Femur (tissue), 1 donor: ENCODE measurements at regions not wholly inside any gene's neighbourhood (a gene's known extent, or its start where the extent isn't known, plus 50 kb on each side); places are given as distances from the start of the nearest gene placed in this dataset.

Source experiments
- DNase-seq: peaks from one replicate; pipeline ENCODE4 v3.0.0-alpha.2; 2017

DNA sequence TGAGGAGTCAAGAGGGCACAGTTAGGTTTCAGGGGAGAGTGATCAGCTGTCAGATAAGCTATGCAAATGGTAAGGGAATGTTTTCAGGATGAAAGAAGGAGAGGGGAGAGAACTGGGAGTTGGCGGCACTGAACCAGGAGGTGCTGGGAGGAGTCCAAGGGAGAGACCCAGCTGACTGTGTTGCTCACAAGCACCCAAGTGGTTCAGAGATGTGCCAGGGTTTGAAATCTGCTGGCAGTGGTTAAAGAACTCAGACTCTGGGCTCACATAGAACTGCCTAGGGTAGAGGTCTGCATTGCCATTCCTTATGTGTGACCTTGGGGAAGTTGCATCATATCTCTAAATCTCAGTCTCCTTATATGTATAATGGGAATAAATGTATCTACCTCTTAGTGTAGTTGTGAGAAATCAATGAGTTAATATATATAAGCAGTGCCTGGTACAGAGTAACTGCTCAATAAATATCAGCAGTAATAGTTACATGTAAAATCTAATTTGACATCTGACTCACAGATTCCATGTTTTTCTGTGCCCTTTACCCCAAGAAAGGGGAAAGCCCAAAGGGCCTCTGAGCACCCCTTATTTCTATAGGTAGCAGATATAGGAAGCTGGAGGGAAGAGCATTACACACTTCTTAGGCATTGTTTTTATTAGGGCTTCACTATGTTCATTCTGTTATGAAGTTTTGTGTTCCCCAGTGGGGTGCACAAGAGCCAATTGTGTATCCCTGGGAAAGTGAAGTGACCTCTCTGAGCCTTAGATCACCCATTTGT lies 66.9 kb upstream of the SESN3 start:
- no peak for DNase-seq

DNA sequence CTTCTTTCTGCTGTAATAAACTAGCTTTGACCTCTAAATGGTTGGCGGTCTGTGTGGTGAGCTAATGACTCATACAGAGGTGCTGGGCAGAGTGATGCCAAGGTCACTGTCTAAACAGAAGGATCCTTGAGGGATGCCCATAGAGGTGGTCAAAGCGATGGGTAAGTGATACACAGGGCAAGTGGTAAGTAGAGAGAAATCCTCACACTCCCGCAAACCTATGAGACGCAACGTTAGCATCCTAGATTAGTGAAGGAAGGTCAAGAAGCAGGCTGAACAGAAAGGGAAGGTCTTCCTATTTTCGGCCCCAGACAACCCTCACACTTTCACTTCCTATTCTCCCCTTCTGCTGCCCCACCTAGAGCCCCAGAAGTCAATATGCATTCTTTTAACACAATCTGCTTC lies 65.6 kb upstream of the SESN3 start:
- DNase-seq = no peak

DNA sequence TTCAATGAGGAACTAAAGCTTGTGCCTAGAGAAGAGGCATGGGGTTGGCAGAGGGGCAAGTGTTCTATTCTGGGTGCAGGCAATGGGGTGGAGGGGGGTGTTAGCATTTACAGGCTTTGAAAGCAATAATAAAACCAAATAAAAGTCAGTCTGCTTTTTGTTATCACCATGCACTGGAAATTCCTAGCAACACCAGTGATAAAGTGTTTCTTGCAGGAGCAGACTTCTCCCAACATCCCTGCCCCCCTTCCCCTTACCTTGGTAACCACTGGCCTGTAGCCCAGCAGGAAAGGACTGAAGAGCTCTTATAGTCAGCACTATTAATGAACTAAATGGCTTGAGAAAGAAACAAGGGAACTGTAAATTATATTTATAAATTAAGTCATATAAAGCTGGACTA lies 65.2 kb upstream of the SESN3 start:
- DNase-seq = no peak

DNA sequence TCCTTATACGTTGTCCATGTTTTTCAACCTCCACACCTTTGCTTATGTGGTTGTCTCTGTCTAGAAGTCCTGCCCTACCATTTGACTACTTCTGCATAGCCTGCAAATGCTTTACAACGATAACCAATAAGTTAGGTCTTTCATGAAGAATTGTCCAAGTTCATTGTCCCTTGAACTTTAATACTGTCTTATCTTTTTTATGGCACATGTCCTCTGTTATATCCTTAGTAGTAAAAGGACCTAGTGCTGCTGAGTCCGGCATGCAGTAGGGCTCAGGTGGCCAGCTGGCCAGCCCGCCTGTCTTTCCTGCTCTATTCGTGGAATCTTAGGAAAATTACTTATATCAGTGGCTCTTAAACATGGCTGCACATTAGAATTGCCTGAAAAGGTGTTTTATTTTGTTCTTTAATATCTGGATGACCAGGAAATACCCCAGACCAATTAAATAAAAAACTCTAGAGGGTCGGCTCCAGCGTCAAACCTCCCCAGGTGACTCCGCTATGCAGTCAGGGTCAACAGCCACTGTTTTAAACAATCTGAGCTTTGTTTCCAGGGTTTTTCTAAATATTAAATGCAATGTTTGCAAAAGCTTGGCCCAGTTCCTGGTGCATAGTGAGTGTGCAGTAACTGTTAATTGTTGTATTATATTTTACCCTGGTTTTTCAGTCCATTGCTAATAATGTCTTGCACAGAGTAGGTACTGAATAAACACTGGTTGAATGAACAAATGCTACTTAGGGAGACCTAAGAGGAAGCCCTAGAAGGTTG lies 64.6 kb upstream of the SESN3 start:
- DNase-seq = no peak

DNA sequence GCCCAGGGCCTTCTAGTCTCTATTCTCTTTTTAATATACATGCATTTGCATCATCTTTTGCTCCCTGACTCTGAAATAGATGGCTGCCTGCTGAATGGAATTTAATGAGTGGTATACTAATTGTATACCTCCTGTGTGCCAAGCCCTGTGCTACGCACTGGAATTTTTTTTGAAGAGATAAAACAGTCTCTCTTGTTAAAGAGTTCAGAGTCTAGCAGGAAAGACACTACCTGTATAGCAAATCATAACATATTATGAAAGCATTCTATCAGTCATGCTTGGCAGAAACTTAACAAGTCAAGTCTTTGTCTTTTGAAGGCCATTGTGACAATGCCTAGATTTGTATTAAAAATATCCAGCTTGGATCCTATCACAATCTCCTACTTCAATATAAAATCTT lies 63.7 kb upstream of the SESN3 start:
- DNase-seq = no peak

DNA sequence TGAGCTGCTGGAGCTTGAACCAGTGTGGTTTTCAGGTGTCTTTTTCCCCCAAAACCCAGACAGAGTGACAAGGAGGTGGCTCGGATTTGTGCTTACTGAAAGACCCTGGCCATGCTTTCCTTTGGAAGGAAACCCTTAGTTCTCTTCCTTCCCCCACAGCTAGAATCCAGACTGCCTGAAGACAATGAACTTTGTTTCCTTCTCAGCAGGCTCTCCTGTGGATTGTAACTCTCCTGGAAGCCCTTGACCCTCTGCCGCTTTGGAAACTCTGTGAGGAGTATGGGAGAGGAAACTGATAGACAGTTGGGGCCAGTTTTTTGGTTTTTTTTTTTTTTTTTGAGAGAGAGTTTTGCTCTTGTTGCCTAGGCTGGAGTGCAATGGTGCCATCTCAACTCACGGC lies 62.1 kb upstream of the SESN3 start:
- DNase-seq = no peak

DNA sequence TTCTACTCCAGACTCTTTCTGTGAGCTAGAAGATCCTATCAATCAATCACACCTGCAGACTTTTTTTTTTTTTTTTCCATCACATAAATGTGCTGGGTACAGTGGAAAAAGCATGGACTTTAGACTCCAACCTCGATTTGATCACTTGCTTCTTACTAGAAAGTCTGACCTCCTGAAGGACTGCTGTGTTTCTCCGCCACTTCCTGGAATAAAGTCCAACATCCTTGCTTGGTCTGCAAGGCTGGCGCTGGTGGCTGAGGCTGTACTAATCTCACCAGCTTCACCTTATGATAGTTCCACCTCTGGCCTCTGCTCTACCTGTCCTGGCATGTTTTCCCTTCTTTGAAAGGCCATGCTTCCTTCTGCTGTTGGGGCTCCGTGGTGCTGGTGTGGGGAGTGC lies 60.9 kb upstream of the SESN3 start:
- DNase-seq = no peak

DNA sequence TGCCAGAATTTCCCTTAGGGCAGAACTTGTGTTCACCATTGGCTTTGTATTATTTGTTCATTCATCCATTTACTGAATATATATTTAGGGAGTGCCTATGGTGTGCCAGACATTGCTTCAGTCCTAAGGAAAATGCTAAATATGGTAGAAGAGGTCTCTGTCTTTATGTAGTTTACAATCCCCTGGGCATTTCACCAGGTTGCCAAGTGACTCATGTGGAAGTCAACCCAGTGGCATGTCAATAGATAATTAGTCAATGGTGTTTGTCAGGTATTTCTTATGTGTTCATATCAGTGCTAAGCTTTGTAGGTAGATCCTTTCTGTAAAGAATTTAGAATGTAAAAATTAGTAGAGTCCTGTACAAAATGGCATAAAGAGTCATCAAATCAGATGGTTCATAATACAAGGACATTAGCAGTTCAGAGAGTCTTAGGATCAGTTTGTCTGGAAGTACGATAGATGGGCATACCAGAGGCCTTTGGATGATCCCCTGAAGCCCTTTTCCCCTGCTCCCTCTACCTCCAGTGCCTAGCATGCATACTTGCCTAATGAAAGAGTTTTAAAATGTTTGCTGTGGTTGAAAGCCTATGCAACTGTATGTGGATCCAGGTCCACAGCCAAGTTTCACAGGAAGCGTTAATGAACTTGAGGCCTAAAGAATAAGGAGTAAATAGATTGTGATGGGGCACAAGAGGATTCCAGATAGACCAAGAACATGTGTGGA lies 58.5 kb upstream of the SESN3 start:
- no peak for DNase-seq

DNA sequence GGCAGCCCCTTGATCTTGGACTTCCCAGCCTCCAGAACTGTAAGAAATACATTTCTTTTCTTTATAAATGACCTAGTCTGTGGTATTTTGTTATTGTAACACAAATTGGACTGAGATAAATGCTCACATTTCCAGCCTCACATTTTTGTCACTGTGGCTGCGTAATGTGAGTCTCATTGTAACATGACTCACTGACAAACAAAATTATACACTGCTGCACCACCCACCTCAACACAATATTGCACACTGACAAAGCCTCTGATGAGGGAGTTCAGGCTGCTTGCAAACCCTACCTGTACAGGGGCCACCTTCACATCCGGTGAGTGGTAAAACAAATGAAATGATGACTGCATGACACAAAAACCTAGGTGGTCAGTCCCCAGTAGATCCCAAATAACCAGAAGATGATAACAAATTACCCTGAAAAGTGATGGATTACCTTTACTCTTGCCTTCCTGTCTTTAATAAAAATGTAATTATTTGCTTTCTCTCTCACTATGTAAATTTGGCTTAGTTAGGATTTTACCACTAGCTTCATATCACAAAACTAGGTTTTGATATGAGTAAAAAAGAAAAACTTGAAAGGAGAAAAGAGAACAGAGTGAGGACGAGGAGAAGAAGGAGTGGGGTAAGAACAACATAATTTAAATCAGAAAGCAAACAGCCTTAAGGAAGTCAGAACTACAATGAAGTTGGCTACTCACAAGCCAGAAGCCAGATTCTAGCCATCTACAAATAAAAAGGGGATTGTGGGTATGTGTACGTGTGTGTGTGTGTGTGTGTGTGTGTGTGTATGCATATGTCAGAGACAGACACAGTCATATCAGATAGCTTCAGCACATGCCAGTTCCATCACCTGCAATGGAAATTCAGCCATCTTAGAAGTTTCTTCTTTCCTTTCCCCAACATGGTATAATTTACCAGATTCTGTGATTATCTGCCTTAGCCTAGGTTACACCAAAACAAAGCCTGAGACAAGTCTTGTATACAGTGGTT lies 53.4 kb upstream of the SESN3 start:
- DNase-seq = no peak

DNA sequence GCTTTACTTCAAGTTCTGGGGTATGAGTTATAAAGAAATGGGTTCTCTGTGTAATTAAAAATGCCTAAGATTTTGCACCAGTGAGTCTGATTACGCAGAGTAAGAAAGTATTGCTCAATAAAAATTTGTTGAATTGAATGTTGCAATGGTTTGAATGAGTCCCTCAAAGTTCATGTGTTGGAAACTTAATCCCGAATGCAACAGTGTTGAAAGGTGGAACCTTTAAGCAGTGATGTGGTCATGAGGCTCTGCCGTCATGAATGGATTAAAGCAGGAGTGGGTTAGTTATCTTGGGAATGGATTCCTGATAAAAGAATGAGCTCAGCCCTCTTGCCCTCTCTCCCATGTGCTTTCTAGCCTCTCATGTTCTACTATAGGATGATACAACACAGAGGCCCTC lies 52.6 kb upstream of the SESN3 start:
- no peak for DNase-seq

DNA sequence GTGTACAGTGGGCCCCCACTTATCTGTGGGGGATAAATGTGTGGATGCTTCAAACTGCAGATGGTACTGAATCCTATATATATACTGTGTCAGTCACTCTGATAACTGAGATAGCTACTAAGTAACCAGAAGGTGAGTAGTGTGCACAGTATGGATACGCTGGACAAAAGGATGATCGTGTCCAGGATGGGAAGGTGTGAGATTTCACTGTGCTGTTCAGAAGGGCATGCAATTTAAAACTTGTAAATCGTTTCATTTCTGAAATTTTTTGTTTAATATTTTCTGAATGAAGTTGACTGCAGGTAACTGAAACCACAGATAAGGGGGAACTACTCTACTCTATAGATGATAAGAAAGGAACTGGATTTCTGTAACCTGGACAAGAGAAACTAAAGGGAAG lies 52.1 kb upstream of the SESN3 start:
- no peak for DNase-seq

DNA sequence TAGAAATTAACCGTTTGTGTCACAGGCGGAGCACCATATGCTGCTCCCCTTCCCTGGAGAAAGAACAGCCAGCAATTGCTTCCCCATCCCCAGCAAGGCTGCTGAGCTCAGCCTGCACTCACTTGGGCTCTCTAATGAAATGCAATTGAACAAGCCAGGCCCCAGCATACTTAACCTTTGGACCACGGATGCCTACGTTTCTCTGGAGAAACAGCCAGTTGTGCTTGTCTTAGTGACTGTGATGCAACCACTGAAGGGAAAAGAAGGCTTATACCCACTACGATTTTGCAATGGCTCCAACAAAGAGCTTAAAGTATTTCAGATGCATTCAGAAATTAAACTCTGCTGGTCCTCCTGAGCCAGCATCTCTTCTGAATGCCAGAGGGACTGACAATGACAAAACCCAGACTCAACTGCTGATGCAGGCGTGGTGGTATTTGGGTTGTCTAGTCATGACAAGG lies 51.3 kb upstream of the SESN3 start:
- DNase-seq = no peak
